OCI-M1 (cell line): ENCODE measurements at regions not wholly inside any gene's neighbourhood (a gene's known extent, or its start where the extent isn't known, plus 50 kb on each side); places are given as distances from the start of the nearest gene placed in this dataset.
"Not testable (repeated sequence)": the region's sequence is repeated elsewhere in the genome, so short reads cannot be mapped to it uniquely, and the experiment has no call there.

Experiments used
- DNase-seq: peaks from one replicate; lab custom pipeline; 2025; lab: John Stamatoyannopoulos, UW

DNA sequence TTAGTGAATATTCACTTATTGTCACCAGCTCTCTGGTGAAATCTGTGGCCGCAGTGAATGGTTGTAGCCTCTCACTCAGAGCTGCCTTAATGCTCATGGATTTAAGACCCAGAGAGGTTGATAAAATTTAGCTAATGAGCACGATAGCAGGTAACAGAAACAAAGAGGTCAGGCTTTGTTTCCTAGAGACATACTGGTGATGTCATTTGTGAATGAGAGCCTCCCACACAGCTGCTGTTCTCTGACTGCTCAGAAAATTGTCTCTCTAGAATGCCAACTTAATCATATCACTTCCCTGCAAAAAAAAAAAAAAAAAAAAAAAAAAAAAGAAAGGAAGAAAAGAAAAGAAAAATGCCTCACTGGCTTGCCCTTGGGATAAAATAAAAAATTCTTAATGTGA is 411.7 kb upstream of the MYT1L start:
- DNase-seq: peak; percentile 1

- DNase-seq: no peak
These were observed 409.2 kb upstream of the MYT1L start for GRCh38 chr2:2740238-2740775.

- DNase-seq: no peak
These were observed 408.2 kb upstream of the MYT1L start for GRCh38 chr2:2739231-2739795.

GRCh38 chr2:2738684-2739083 is 407.6 kb upstream of the MYT1L start:
- DNase-seq: no peak

DNA sequence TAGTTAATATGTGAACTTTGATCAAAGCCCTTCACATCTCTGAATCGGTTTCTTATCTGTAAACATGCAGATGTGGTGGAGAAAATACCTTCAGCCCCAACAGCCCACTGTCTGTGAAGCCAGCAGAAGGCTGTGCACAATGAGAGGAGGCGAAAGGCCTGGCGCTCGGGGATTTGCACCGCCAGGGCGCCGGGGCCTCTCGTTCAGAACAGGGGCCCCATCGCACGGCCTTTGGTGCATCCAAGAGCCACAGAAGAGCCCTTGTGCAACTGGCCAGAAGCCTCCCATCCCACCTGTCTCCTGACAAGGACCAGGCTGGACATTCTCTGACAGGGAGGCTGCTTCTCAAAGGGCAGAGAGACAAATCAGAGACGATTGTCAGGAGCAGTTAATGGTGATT is 407.2 kb upstream of the MYT1L start:
- no peak for DNase-seq

- DNase-seq: no peak
These were observed 404.0 kb upstream of the MYT1L start for GRCh38 chr2:2735041-2735440.

- DNase-seq: no peak
These were observed 403.2 kb upstream of the MYT1L start for GRCh38 chr2:2734308-2734707.

DNA sequence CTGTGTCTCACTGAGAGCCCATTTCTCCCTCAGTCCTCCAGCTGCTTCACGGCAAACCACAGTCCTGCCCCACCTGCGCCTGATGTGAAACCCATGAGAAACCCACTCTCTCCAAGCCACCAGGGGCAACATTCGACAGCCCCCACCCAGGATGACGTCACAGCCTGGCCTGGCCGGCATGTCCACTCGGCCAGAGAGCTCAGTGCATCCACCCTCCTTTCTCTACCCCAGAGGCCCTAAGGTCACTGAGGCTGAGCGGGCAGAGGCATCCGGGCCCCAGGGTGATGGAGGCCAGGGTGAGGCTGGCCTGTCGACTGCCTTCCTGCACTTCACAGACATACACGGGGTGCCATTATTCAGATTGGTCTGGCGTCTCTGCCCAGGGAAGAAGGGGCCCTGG is 402.7 kb upstream of the MYT1L start:
- no peak for DNase-seq

DNA sequence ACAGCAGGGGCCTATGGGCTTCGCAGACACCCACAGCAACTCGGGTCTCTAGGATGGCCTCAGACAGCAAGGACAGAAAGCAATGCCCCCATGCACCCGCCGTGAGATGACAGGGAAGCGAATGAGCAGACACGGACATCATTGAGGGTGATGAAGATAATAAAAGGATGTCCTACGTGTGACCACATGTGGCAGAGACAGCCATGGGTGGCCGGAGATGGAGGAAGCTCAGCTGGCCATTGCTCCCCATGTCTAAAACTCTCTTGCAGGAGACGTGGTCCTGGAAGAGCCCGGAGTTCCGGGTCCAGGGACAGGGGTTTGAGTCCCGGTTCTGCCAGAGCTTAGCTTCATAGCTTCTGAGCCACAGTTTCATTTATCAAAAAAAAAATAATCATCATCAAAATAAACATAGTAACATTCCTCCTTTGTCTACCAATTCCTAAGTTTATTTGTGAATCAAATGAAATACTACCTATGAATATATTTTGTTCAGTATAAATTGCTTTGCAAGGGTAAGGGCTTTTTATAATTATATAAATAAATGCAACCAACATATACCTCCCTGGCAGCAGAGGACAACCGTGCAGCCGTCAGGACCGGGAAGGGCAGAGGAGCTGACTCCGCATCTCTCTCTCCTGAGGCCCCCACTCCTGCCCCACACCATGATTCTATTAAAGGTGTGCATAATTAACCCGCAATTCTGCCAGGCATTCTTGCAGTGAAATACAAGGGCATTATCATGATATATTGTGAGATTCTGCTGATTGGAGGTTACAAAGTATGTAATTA is 401.4 kb upstream of the MYT1L start:
- no peak for DNase-seq

GRCh38 chr2:2731816-2732284 is 400.8 kb upstream of the MYT1L start:
- no peak for DNase-seq

DNA sequence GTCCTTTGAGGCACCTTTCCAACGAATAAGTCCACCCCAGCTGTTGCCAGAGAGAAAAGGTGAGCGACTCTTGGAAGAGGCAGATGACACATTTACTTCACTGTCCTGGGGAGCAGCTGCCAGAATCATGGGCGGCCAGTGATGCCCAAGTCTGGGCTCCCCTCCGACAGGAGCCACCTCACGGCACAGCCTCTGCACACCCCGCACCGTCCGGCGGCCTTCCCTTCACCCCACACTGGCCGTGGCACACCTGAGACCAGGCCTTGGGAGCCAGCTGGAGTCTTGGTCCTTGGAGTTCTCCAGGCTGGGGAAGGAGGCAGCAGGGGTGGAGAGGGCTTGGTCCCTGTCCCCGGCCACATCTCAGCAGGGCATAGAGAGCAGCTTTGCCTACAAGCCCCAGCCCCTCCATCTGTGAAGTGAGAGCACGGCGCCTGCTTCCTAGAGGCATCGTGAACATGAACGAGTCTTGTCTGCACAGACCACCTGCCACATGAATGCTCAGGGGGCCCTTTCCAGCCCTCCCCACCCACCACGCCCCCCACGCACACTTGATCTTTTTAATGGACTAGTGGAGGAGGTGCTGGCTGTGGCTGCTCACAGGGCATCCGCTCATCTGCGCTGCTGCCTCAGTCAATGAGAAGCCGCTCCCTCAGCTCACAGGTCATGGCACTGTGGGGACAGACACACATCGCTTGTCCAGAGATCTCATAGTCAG is 400.2 kb upstream of the MYT1L start:
- no peak for DNase-seq

- DNase-seq: no peak
These were observed 399.3 kb upstream of the MYT1L start for GRCh38 chr2:2730301-2730833.

DNA sequence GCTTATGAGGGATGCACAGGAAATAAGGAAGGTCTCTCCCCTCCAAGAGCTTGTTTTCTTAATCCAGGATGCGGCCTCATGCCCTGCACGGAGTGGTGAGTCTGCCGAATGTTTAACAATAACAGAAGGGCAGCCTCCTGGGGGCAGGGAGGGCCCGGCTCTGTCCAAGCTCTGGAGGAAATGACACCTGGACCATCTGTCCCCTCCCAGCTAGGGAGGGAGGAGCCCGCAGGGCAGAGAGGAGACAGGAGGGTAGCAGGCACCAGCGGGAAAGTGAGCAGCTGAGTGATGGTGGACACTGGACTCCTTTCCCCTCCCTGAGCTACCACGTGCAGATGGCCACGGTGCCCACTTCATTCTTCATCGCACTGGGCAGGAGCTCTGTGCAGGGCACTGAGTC is 398.2 kb upstream of the MYT1L start:
- no peak for DNase-seq

GRCh38 chr2:2728635-2729034 is 397.6 kb upstream of the MYT1L start:
- no peak for DNase-seq

GRCh38 chr2:2727876-2728511 is 396.9 kb upstream of the MYT1L start:
- no peak for DNase-seq

DNA sequence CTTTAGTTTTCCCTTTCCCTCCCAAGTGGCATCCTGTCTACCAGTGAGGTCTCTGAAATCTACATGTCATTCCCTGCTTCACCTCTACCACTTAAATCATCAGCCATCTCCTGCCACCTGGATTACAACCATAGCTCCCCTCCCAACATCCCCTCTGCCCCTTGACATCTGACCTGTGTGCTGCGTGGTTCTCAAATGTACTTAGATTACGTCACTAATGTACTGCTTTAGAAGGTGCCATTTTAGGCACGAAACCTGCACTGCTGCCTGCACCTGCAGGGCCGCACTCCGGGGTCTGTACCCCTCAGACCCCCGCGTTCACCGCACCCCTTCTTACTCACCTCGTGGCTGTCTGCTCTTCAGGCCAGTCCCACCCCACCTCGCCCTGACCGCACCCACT is 395.1 kb upstream of the MYT1L start:
- no peak for DNase-seq

DNA sequence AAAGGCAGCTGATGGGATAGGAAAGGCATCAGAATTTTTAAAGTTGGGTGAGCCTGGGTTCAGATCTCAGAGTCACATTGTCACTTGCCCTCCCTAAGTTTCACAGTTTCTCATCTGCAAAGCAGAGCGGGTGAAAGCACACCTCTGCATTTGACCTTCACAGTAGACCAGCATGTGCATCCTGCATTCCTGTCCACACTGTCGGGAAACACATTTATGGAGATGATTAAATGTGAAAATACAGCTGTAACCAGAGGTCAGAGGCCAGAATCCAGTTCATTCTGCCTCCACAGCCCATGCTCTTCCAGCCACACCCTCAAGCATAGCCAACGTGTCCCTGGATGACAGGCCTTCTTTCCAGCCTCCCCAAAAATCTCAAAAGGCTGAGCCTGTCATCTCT is 392.0 kb upstream of the MYT1L start:
- DNase-seq: no peak

GRCh38 chr2:2721296-2721835 is 390.3 kb upstream of the MYT1L start:
- DNase-seq: no peak

DNA sequence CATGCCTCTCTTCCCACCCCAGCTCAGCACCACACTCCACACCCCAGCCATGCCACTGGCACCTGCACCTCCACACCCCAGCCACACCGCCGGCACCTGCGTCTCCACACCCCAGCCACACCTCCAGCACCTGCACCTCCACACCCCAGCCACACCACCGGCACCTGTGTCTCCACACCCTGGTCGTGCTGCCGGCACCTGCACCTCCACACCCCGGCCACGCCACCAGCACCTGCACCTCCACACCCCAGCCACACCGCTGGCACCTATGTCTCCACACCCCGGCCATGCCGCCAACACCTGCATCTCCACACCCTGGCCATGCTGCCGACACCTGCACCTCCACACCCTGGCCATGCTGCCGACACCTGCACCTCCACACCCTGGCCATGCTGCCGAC is 389.7 kb upstream of the MYT1L start:
- DNase-seq: not testable (repeated sequence)

GRCh38 chr2:2720351-2720750 is 389.3 kb upstream of the MYT1L start:
- DNase-seq: no peak

- no peak for DNase-seq
These were observed 388.7 kb upstream of the MYT1L start for GRCh38 chr2:2719781-2720180.

- no peak for DNase-seq
These were observed 387.9 kb upstream of the MYT1L start for GRCh38 chr2:2719015-2719414.
